Prostate gland (tissue), 2 donors: ENCODE measurements at regions not wholly inside any gene's neighbourhood (a gene's known extent, or its start where the extent isn't known, plus 50 kb on each side); places are given as distances from the start of the nearest gene placed in this dataset.

Source experiments
- POLR2A ChIP-seq: fragments of 450-650 bp; IDR thresholded peaks from one replicate; pipeline ENCODE4 v1.6.1; 2016; ENCODE audit warnings: antibody characterized with exemption, mild to moderate bottlenecking
- POLR2AphosphoS5 ChIP-seq: sonication (generic); formaldehyde crosslinking; IDR thresholded peaks from one replicate; pipeline ENCODE4 v1.6.1; 2017; ENCODE audit warnings: antibody characterized with exemption
- TF ChIP-seq, protein P1 (sequence below), 4 experiments: fragments of 200-600 bp in 2 of 4; fragments of 450-650 bp in 2 of 4; sonication (generic) in 2 of 4; IDR thresholded peaks; 1 replicate in 3 of 4; 2 replicates in 1 of 4; pipeline ENCODE4 v1.5.1; 2016 to 2019; ENCODE audit warnings: antibody characterized with exemption in 4 of 4, mild to moderate bottlenecking in 2 of 4, moderate library complexity in 2 of 4

DNA sequence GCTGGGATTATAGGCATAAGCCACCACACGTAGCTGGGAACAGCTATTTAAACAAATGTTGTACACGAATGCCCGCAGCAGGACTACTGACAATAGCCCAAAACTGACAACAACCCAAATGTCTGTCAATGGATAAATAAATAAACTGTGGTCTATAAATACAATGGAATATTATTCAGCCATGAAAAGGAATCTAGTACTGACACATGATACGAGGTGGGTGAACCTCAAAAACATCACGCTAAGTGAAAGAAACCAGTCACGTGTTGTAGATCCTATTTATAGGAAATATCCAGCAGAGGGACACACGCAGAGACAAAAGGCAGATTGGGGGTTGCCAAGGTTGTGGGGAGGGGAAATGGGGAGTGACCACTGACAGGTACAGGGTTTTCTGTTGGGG is 390.0 kb upstream of the TNRC6C start:
- TF ChIP-seq, protein P1, sequence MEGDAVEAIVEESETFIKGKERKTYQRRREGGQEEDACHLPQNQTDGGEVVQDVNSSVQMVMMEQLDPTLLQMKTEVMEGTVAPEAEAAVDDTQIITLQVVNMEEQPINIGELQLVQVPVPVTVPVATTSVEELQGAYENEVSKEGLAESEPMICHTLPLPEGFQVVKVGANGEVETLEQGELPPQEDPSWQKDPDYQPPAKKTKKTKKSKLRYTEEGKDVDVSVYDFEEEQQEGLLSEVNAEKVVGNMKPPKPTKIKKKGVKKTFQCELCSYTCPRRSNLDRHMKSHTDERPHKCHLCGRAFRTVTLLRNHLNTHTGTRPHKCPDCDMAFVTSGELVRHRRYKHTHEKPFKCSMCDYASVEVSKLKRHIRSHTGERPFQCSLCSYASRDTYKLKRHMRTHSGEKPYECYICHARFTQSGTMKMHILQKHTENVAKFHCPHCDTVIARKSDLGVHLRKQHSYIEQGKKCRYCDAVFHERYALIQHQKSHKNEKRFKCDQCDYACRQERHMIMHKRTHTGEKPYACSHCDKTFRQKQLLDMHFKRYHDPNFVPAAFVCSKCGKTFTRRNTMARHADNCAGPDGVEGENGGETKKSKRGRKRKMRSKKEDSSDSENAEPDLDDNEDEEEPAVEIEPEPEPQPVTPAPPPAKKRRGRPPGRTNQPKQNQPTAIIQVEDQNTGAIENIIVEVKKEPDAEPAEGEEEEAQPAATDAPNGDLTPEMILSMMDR (IDR thresholded peaks at IDR 0.05): no peak
- TF ChIP-seq POLR2AphosphoS5: no peak
- no peak for TF ChIP-seq POLR2A
